Spleen (tissue), 7 donors: ENCODE measurements at regions not wholly inside any gene's neighbourhood (a gene's known extent, or its start where the extent isn't known, plus 50 kb on each side); places are given as distances from the start of the nearest gene placed in this dataset.

Experiments used
- POLR2AphosphoS5 ChIP-seq, 3 donors: sonication (generic); formaldehyde crosslinking; IDR thresholded peaks; one replicate each; pipeline ENCODE4 v1.5.1; 2017; ENCODE audit warnings: antibody characterized with exemption in 3 of 3
- TF ChIP-seq, protein P1 (sequence below), 11 experiments: fragments of 200-600 bp in 7 of 11; fragments of 450-650 bp in 4 of 11; sonication (generic) in 4 of 11; IDR thresholded peaks in 8 of 11; conservative IDR thresholded peaks in 3 of 11; 1 replicate in 7 of 11; 2 replicates in 4 of 11; pipeline versions ENCODE4 v1.4.0 to v1.8.0; 2016 to 2021; ENCODE audit warnings: antibody characterized with exemption in 11 of 11, inconsistent platforms in 4 of 11, mild to moderate bottlenecking in 1 of 11
- donor health status: DM: no; HTN: no; CAD: no; lungs with moderate emphysema.
- donor health status: DM: no; HTN: no; CAD: no.
- donor health status: DM: no; HTN: no; CAD: no.

DNA sequence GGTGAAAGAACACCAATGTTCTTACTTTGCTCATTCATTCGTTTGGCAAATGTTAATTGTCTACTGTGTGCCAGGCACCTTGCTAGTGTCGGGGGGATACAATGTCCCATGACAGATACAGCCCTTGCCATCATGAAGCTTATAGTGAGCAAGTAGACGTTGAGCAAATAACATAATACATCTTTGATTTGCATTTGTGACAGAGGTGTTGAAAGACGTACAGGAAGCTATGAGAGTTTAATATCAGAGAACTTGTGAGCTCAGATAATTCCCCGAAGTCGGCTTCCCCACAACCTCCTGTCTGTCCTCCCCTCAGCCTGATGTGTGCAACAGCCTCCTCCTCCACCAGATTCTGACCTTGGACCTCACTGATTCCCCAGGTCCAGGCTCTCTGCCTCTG, 138.0 kb upstream of the SDK2 start:
- TF ChIP-seq POLR2AphosphoS5 (IDR thresholded peaks at IDR 0.05), result no peak
- TF ChIP-seq, protein P1, sequence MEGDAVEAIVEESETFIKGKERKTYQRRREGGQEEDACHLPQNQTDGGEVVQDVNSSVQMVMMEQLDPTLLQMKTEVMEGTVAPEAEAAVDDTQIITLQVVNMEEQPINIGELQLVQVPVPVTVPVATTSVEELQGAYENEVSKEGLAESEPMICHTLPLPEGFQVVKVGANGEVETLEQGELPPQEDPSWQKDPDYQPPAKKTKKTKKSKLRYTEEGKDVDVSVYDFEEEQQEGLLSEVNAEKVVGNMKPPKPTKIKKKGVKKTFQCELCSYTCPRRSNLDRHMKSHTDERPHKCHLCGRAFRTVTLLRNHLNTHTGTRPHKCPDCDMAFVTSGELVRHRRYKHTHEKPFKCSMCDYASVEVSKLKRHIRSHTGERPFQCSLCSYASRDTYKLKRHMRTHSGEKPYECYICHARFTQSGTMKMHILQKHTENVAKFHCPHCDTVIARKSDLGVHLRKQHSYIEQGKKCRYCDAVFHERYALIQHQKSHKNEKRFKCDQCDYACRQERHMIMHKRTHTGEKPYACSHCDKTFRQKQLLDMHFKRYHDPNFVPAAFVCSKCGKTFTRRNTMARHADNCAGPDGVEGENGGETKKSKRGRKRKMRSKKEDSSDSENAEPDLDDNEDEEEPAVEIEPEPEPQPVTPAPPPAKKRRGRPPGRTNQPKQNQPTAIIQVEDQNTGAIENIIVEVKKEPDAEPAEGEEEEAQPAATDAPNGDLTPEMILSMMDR (IDR thresholded peaks at IDR 0.05 in 8 of 11, conservative IDR thresholded peaks at IDR 0.05 in 3 of 11), result no peak
